Thyroid gland (tissue), 4 donors: ENCODE measurements at regions not wholly inside any gene's neighbourhood (a gene's known extent, or its start where the extent isn't known, plus 50 kb on each side); places are given as distances from the start of the nearest gene placed in this dataset.
A peak's percentile ranks its signal among the peaks of the same experiment; 100 is the strongest.

ENCODE experiments used
- DNase-seq, 2 donors: peaks; one replicate each; pipeline ENCODE4 v3.0.0-alpha.2; 2019
- H3K27ac ChIP-seq, 3 donors: fragments of 200-600 bp; sonication (generic); 1 replicate in 2 of 3; 2 replicates in 1 of 3; pipeline ENCODE4 v1.5.1; 2016 to 2019; ENCODE audit warnings: mild to moderate bottlenecking in 1 of 3, moderate library complexity in 1 of 3
- H3K27me3 ChIP-seq: fragments of 200-600 bp; sonication (generic); one replicate; pipeline ENCODE4 v1.5.1; 2019
- H3K36me3 ChIP-seq, 2 donors: fragments of 200-600 bp; sonication (generic); one replicate each; pipeline ENCODE4 v1.5.1; 2016 to 2019
- H3K4me1 ChIP-seq, 2 donors: fragments of 200-600 bp; sonication (generic); one replicate each; pipeline ENCODE4 v1.5.1; 2017 to 2019
- H3K4me3 ChIP-seq, 3 donors: fragments of 200-600 bp; sonication (generic); replicated peaks in 1 of 3; 1 replicate in 2 of 3; 2 replicates in 1 of 3; pipeline ENCODE4 v1.5.1; 2016; ENCODE audit warnings: mild to moderate bottlenecking in 1 of 3
- H3K9me3 ChIP-seq: fragments of 200-600 bp; sonication (generic); one replicate; pipeline ENCODE4 v1.5.1; 2017
- CTCF ChIP-seq, 6 experiments: fragments of 200-600 bp in 3 of 6; fragments of 450-650 bp in 3 of 6; sonication (generic) in 3 of 6; IDR thresholded peaks; one replicate each; pipeline ENCODE4 v1.5.1; 2016 to 2019; ENCODE audit warnings: antibody characterized with exemption in 6 of 6, mild to moderate bottlenecking in 2 of 6, inconsistent platforms in 1 of 6, moderate library complexity in 1 of 6
- POLR2A ChIP-seq, 2 donors: fragments of 450-650 bp; IDR thresholded peaks; one replicate each; pipeline ENCODE4 v1.6.1; 2017; ENCODE audit warnings: antibody characterized with exemption in 2 of 2, mild to moderate bottlenecking in 2 of 2, moderate library complexity in 1 of 2
- WGBS, 2 donors: methylation state at CpG; one replicate each; pipeline ENCODE4 v1.1.5; 2017; 5-methylcytosine and 5-hydroxymethylcytosine counted together
- intact Hi-C: fragments of 100-400 bp; cut with DNase I; formaldehyde crosslinking; loops from one replicate; pipeline ENCODE4 v1.15.1; 2023

DNA sequence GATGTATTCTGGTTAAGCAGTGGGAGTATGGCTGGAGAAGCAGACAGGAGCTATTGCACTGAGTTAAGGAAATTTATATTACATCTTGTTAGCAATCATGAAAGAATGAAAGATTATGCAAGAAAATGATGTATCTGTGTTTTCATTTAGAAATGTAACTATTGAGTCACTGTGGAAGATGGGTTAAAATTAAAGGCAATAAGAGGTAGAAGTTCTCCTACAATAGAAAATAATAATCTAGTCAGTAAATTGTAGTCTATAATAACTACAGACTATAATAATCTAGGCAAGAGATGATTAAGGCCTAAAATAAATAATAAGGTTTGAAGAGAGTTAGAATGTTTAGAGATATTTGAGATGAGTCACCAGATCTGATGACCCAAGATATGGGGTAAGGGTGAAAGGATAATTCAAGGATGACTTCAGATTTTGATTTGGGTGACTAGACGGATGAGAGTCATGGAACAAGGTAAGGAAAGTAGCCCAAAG is 371.9 kb upstream of the KCNH7 start:
- Histone ChIP-seq H3K4me1 (peaks cover 0 to 5% of the 10 kb centered on the region in 2 donors), H3K9me3 (no peaks in the 10 kb centered on the region), H3K27ac (no peak overlapping the region), H3K4me3 (no peak overlapping the region), H3K27me3 (no peaks in the 10 kb centered on the region), H3K36me3 (no peaks in the 10 kb centered on the region)
- no peak for DNase-seq
- 83 to 89% methylated on average over 1 of the region's 1 CpG for WGBS, 2 donors
- TF ChIP-seq POLR2A (IDR thresholded peaks at IDR 0.05): no peak
- no peak for TF ChIP-seq CTCF (IDR thresholded peaks at IDR 0.05)
- intact Hi-C loops: no loop called here

DNA sequence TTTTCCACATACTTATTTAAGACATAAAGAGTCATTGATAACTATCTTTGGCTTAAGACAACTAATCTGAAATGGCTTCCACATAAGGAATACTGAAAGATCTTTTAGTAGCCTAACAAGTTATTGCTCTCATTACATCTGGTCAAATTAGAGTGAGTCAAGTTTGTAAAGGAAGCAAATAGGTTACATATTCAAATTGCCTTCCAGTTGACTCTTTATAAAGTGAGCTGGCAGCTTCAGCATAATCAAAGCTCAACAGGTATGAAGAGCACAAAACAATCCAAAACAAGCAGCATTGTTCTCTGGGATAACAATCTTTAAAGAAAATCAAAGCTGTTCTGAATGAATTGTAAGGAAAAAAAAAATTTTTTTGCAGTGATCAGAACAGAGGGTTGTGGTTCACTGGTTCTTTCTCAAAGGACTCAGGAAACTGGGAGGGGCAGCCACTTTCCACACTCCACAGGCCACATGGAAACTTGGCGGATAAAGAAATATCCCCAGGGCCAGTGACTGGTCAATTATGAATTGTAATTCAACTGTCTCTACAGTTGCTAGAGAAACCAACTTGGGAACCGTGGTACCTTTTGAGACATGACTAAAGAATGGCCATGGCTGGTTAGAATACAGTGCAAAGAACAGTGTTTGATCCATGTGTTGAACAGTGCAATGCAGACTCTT is 369.3 kb upstream of the KCNH7 start:
- no peak for TF ChIP-seq CTCF (IDR thresholded peaks at IDR 0.05)
- TF ChIP-seq POLR2A (IDR thresholded peaks at IDR 0.05): no peak
- WGBS, 2 donors: 44 to 49% methylated on average over 2 of the region's 2 CpGs
- intact Hi-C loops: no loop called here

GRCh38 chr2:163205589-163206254 is 367.2 kb upstream of the KCNH7 start:
- intact Hi-C loops: no loop called here
- WGBS, 2 donors: 73 to 76% methylated on average over 7 of the region's 7 CpGs
- H3K4me3 ChIP-seq: no peak overlapping the region
- no peak overlapping the region for H3K27ac ChIP-seq
- H3K9me3 ChIP-seq: no peaks in the 10 kb centered on the region
- H3K4me1 ChIP-seq: peaks cover 0 to 5% of the 10 kb centered on the region in 2 donors
- no peak for DNase-seq
- no peaks in the 10 kb centered on the region for H3K36me3 ChIP-seq
- TF ChIP-seq CTCF (IDR thresholded peaks at IDR 0.05) (no peak), POLR2A (IDR thresholded peaks at IDR 0.05) (no peak)
- H3K27me3 ChIP-seq: no peaks in the 10 kb centered on the region

More for the DNA sequence above, 369.3 kb upstream of the KCNH7 start:
- H3K4me1 ChIP-seq: peaks cover 0 to 5% of the 10 kb centered on the region in 2 donors
- no peaks in the 10 kb centered on the region for H3K9me3 ChIP-seq
- H3K27me3 ChIP-seq: no peaks in the 10 kb centered on the region
- peak; percentile 3 to 19 for DNase-seq
- H3K27ac ChIP-seq: no peak overlapping the region
- H3K4me3 ChIP-seq: no peak overlapping the region
- H3K36me3 ChIP-seq: no peaks in the 10 kb centered on the region

GRCh38 chr2:163200741-163201140 is 362.2 kb upstream of the KCNH7 start:
- TF ChIP-seq CTCF (IDR thresholded peaks at IDR 0.05) (no peak), POLR2A (IDR thresholded peaks at IDR 0.05) (no peak)

GRCh38 chr2:163198972-163199371 is 360.4 kb upstream of the KCNH7 start:
- 67% methylated on average over 2 of the region's 2 CpGs for WGBS, 2 donors
- H3K4me3 ChIP-seq: no peak overlapping the region
- no peaks in the 10 kb centered on the region for H3K4me1 ChIP-seq
- no peaks in the 10 kb centered on the region for H3K27me3 ChIP-seq
- DNase-seq: no peak
- intact Hi-C loops: no loop called here
- H3K9me3 ChIP-seq: no peaks in the 10 kb centered on the region
- no peak for TF ChIP-seq CTCF (IDR thresholded peaks at IDR 0.05)
- no peak for TF ChIP-seq POLR2A (IDR thresholded peaks at IDR 0.05)
- no peaks in the 10 kb centered on the region for H3K36me3 ChIP-seq
- H3K27ac ChIP-seq: no peak overlapping the region

More at GRCh38 chr2:163200741-163201140, 362.2 kb upstream of the KCNH7 start:
- no peaks in the 10 kb centered on the region for H3K36me3 ChIP-seq
- no peak overlapping the region for H3K27ac ChIP-seq
- H3K9me3 ChIP-seq: no peaks in the 10 kb centered on the region
- intact Hi-C loops: no loop called here
- no peak for DNase-seq
- H3K4me3 ChIP-seq: no peak overlapping the region
- H3K27me3 ChIP-seq: no peaks in the 10 kb centered on the region
- H3K4me1 ChIP-seq: no peaks in the 10 kb centered on the region
- WGBS, 2 donors: 92 to 94% methylated on average over 4 of the region's 4 CpGs
